Aorta (tissue), 5 donors: ENCODE measurements at regions not wholly inside any gene's neighbourhood (a gene's known extent, or its start where the extent isn't known, plus 50 kb on each side); places are given as distances from the start of the nearest gene placed in this dataset.
A peak's percentile ranks its signal among the peaks of the same experiment; 100 is the strongest.
"Not testable (repeated sequence)": the region's sequence is repeated elsewhere in the genome, so short reads cannot be mapped to it uniquely, and the experiment has no call there.

Source experiments
- ATAC-seq: fragments of 200-7000 bp; cut with Tn5 transposase; one replicate; pipeline ENCODE4 v1.9.1; 2022; ENCODE audit warnings: moderate library complexity; ENCODE audit not compliant: low FRiP score
- DNase-seq, 2 donors: peaks; one replicate each; pipeline ENCODE4 v3.0.0-alpha.2; 2020
- H3K27ac ChIP-seq, 2 donors: one replicate each; pipeline ENCODE4 v1.5.1; 2013; ENCODE audit warnings: low read length in 2 of 2, mild to moderate bottlenecking in 2 of 2, moderate library complexity in 2 of 2, control low read depth in 1 of 2, inconsistent platforms in 1 of 2, low read depth in 1 of 2
- H3K27me3 ChIP-seq, 2 donors: one replicate each; pipeline ENCODE4 v1.6.1; 2013; ENCODE audit warnings: control low read depth in 1 of 2, low read length in 1 of 2, mild to moderate bottlenecking in 1 of 2, moderate library complexity in 1 of 2; ENCODE audit not compliant: insufficient read depth in 2 of 2, control insufficient read depth in 1 of 2
- H3K36me3 ChIP-seq, 2 donors: one replicate each; pipeline ENCODE4 v1.6.1; 2013; ENCODE audit warnings: control low read depth in 1 of 2, low read length in 1 of 2, mild to moderate bottlenecking in 1 of 2; ENCODE audit not compliant: insufficient read depth in 2 of 2, control insufficient read depth in 1 of 2
- H3K4me1 ChIP-seq, 2 donors: one replicate each; pipeline ENCODE4 v1.6.1; 2013; ENCODE audit warnings: low read length in 2 of 2, control low read depth in 1 of 2, mild to moderate bottlenecking in 1 of 2, moderate library complexity in 1 of 2; ENCODE audit not compliant: insufficient read depth in 2 of 2, control insufficient read depth in 1 of 2
- H3K4me3 ChIP-seq, 2 donors: one replicate each; pipeline ENCODE4 v1.5.1; 2013; ENCODE audit warnings: low read length in 2 of 2, control low read depth in 1 of 2, mild to moderate bottlenecking in 1 of 2
- H3K9me3 ChIP-seq: one replicate; pipeline ENCODE4 v1.6.1; 2013; ENCODE audit warnings: mild to moderate bottlenecking, low read length; ENCODE audit not compliant: control insufficient read depth
- WGBS, 2 donors: extraction: QIAGEN DNeasy Blood & Tissue Kit; methylation state at CpG; one replicate each; pipeline ENCODE4 v1.1.7; 2013; 5-methylcytosine and 5-hydroxymethylcytosine counted together
- intact Hi-C, 2 donors: fragments of 100-400 bp; cut with DNase I; formaldehyde crosslinking; loops; one replicate each; pipeline versions ENCODE4 v1.14.2 to v1.15.0; 2022
- donor health status: healthy with polysubstance abuse.
- donor health status: Bipolar disorder and iron deficiency.
- donor health status: DM: no; HTN: no; CAD: no.
- donor health status: DM: no; HTN: no; CAD: no.
- donor health status: DM: yes; HTN: yes; CAD: no.

GRCh38 chr12:124378926-124379325, 84.0 kb downstream of the RFLNA start:
- WGBS, 2 donors = 78 to 86% methylated on average over 13 of the region's 13 CpGs
- Histone ChIP-seq H3K4me1 (no peaks in the 10 kb centered on the region), H3K27ac (peak overlapping the region; percentile 4 to 85), H3K9me3 (no peaks in the 10 kb centered on the region), H3K36me3 (no peaks in the 10 kb centered on the region), H3K27me3 (no peaks in the 10 kb centered on the region), H3K4me3 (no peak overlapping the region)
- no peak for ATAC-seq
- intact Hi-C loops = no loop called here
- no peak for DNase-seq

GRCh38 chr12:124377981-124378509, 83.2 kb downstream of the RFLNA start:
- no peaks in the 10 kb centered on the region for H3K9me3 ChIP-seq
- intact Hi-C loops = no loop called here
- 94 to 95% methylated on average over 26 of the region's 26 CpGs for WGBS, 2 donors
- H3K4me1 ChIP-seq = no peaks in the 10 kb centered on the region
- H3K27me3 ChIP-seq = no peaks in the 10 kb centered on the region
- ATAC-seq (no peak), DNase-seq (no peak)
- no peak overlapping the region for H3K4me3 ChIP-seq
- no peak overlapping the region for H3K27ac ChIP-seq
- H3K36me3 ChIP-seq = no peaks in the 10 kb centered on the region

- Histone ChIP-seq H3K27me3 (no peaks in the 10 kb centered on the region), H3K4me1 (no peaks in the 10 kb centered on the region), H3K9me3 (no peaks in the 10 kb centered on the region), H3K27ac (no peak overlapping the region), H3K36me3 (peaks cover 0 to 2% of the 10 kb centered on the region in 2 donors), H3K4me3 (no peak overlapping the region)
- ATAC-seq (no peak), DNase-seq (no peak)
- 86 to 93% methylated on average over 9 of the region's 9 CpGs for WGBS, 2 donors
- intact Hi-C loops = no loop called here
Observed at GRCh38 chr12:124376435-124376834, 81.5 kb downstream of the RFLNA start.

GRCh38 chr12:124375789-124376175, 80.9 kb downstream of the RFLNA start:
- Histone ChIP-seq H3K4me3 (no peak overlapping the region), H3K27me3 (no peaks in the 10 kb centered on the region), H3K36me3 (peaks cover 0 to 2% of the 10 kb centered on the region in 2 donors), H3K4me1 (no peaks in the 10 kb centered on the region), H3K27ac (no peak overlapping the region), H3K9me3 (no peaks in the 10 kb centered on the region)
- DNase-seq = no peak
- no peak for ATAC-seq
- intact Hi-C loops = no loop called here
- WGBS, 2 donors = 82 to 83% methylated on average over 12 to 14 of the region's 14 CpGs

- ATAC-seq (no peak), DNase-seq (no peak)
- H3K27ac ChIP-seq = no peak overlapping the region
- 90 to 91% methylated on average over 11 of the region's 11 CpGs for WGBS, 2 donors
- H3K36me3 ChIP-seq = peaks cover 0 to 2% of the 10 kb centered on the region in 2 donors
- H3K9me3 ChIP-seq = no peaks in the 10 kb centered on the region
- intact Hi-C loops = no loop called here
- no peak overlapping the region for H3K4me3 ChIP-seq
- no peaks in the 10 kb centered on the region for H3K27me3 ChIP-seq
- no peaks in the 10 kb centered on the region for H3K4me1 ChIP-seq
Observed at GRCh38 chr12:124375141-124375788, 80.4 kb downstream of the RFLNA start.

GRCh38 chr12:124374567-124374966, 79.7 kb downstream of the RFLNA start:
- H3K27ac ChIP-seq = no peak overlapping the region
- DNase-seq (no peak), ATAC-seq (no peak)
- H3K36me3 ChIP-seq = peaks cover 0 to 2% of the 10 kb centered on the region in 2 donors
- H3K9me3 ChIP-seq = no peaks in the 10 kb centered on the region
- WGBS, 2 donors = 78 to 88% methylated on average over 5 of the region's 5 CpGs
- no peaks in the 10 kb centered on the region for H3K4me1 ChIP-seq
- H3K4me3 ChIP-seq = no peak overlapping the region
- intact Hi-C loops = no loop called here
- H3K27me3 ChIP-seq = no peaks in the 10 kb centered on the region

GRCh38 chr12:124374147-124374546, 79.3 kb downstream of the RFLNA start:
- intact Hi-C loops = no loop called here
- WGBS, 2 donors = 92 to 93% methylated on average over 16 to 17 of the region's 17 CpGs
- H3K27me3 ChIP-seq = no peaks in the 10 kb centered on the region
- no peak overlapping the region for H3K27ac ChIP-seq
- DNase-seq (no peak), ATAC-seq (no peak)
- no peaks in the 10 kb centered on the region for H3K4me1 ChIP-seq
- H3K9me3 ChIP-seq = no peaks in the 10 kb centered on the region
- H3K36me3 ChIP-seq = peaks cover 0 to 2% of the 10 kb centered on the region in 2 donors
- no peak overlapping the region for H3K4me3 ChIP-seq

- intact Hi-C loops, DNase-seq, H3K36me3 ChIP-seq: not testable (repeated sequence)
Observed at GRCh38 chr12:124373701-124374100, 78.8 kb downstream of the RFLNA start.

GRCh38 chr12:124372831-124373230, 77.9 kb downstream of the RFLNA start:
- Histone ChIP-seq H3K4me3 (no peak overlapping the region), H3K9me3 (no peaks in the 10 kb centered on the region), H3K27me3 (no peaks in the 10 kb centered on the region), H3K27ac (no peak overlapping the region), H3K36me3 (peaks cover 0 to 2% of the 10 kb centered on the region in 2 donors), H3K4me1 (no peaks in the 10 kb centered on the region)
- DNase-seq = no peak
- no peak for ATAC-seq
- intact Hi-C loops = no loop called here
- 91 to 92% methylated on average over 13 of the region's 13 CpGs for WGBS, 2 donors

More at GRCh38 chr12:124373701-124374100, 78.8 kb downstream of the RFLNA start:
- not testable (repeated sequence) for H3K4me3 ChIP-seq, H3K27ac ChIP-seq, H3K9me3 ChIP-seq, ATAC-seq, H3K27me3 ChIP-seq, H3K4me1 ChIP-seq
- 90 to 95% methylated on average over 15 to 21 of the region's 21 CpGs for WGBS, 2 donors
